22Rv1 (cell line): ENCODE measurements at regions not wholly inside any gene's neighbourhood (a gene's known extent, or its start where the extent isn't known, plus 50 kb on each side); places are given as distances from the start of the nearest gene placed in this dataset.
"Not testable (repeated sequence)": the region's sequence is repeated elsewhere in the genome, so short reads cannot be mapped to it uniquely, and the experiment has no call there.

ENCODE experiments used
- H3K27ac ChIP-seq: fragments of 450-650 bp; 2 replicates; pipeline ENCODE4 v1.5.1; 2017
- ZFX ChIP-seq: fragments of 450-650 bp; IDR thresholded peaks from 2 replicates; pipeline ENCODE4 v1.6.1; 2017; ENCODE audit warnings: antibody characterized with exemption, borderline replicate concordance
- TF ChIP-seq, protein P1 (sequence below): fragments of 450-650 bp; IDR thresholded peaks from 2 replicates; pipeline ENCODE4 v1.5.1; 2017; ENCODE audit warnings: mild to moderate bottlenecking

DNA sequence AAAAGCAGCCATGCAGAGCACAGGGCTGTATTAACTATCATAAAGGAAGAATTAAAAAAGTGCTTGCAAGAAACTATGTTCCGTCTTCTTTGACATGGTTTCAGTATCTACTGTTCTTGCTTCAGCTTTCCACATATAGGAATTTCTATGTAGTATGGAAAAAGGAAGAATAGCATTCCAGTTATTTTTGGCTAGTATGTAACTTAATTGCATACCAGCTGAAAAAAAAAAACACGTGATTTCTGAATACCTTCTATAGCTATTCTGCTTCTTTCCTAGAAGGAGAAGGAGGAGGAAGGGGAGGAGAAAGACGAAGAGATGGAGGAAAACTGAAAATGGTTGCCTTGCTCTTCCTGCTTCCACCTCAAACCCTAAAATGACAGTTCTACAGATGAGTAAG, 619.0 kb downstream of the KCTD12 start:
- TF ChIP-seq ZFX, result no peak
- TF ChIP-seq, protein P1, sequence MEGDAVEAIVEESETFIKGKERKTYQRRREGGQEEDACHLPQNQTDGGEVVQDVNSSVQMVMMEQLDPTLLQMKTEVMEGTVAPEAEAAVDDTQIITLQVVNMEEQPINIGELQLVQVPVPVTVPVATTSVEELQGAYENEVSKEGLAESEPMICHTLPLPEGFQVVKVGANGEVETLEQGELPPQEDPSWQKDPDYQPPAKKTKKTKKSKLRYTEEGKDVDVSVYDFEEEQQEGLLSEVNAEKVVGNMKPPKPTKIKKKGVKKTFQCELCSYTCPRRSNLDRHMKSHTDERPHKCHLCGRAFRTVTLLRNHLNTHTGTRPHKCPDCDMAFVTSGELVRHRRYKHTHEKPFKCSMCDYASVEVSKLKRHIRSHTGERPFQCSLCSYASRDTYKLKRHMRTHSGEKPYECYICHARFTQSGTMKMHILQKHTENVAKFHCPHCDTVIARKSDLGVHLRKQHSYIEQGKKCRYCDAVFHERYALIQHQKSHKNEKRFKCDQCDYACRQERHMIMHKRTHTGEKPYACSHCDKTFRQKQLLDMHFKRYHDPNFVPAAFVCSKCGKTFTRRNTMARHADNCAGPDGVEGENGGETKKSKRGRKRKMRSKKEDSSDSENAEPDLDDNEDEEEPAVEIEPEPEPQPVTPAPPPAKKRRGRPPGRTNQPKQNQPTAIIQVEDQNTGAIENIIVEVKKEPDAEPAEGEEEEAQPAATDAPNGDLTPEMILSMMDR, result no peak
- no peak overlapping the region for H3K27ac ChIP-seq

DNA sequence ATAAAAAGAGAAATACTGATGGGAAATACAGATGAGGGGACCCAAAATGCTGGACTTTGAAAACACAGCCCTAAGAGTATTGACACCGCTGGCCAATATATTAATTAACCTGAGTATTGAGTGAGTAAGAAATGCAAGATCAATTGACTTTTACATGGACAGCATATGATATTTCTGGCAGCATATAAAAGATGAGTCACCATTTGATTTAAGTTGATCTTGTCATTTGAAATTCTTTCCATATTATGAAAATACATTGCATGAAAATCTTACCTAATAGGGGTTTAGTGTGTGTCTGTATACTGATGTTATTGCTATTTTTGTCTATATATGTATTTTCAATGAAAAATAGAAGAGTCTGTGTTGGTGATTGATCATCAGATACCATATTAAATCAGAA, 619.6 kb downstream of the KCTD12 start:
- no peak overlapping the region for H3K27ac ChIP-seq
- TF ChIP-seq, protein P1, result no peak
- no peak for TF ChIP-seq ZFX

DNA sequence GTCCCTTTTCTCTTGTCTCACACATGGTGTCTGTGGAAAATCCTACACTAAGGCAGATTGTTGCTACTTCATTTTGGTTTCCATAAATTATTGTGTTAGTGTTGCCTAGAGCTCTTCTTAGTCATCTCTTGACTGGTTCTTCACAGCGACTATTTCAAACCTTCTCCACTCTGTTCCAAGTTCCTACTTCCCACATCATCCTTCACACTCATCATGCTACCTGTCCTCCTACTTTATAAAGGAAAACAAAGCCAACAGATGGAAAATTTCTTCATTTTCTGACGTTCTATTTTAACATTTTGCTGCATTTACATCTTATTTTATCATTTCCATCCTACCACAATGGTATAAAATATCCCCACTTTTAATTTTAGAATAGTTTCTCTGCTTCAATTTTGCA, 614.1 kb downstream of the LMO7 start:
- no peak for TF ChIP-seq ZFX
- TF ChIP-seq, protein P1, result no peak
- H3K27ac ChIP-seq, result no peak overlapping the region

DNA sequence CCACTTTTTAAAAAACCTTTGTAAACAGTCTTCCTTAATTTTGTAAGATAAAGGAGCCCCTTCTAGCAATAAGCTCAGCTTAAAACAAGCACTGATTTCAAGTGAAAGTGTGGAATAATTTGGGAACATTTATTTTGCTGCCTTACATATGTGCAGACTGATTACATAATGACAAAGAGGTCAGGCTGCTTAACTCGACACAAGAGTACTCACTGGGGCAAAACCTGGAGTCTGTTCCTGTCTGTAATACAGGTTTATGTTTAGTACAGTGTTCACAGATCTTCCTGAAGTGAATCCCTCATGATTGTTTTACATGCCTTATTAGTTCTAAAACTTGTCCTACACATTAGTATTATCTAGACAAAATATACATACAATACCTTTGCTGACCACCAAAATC, 609.8 kb downstream of the LMO7 start:
- no peak overlapping the region for H3K27ac ChIP-seq
- TF ChIP-seq, protein P1, result no peak
- TF ChIP-seq ZFX, result no peak

DNA sequence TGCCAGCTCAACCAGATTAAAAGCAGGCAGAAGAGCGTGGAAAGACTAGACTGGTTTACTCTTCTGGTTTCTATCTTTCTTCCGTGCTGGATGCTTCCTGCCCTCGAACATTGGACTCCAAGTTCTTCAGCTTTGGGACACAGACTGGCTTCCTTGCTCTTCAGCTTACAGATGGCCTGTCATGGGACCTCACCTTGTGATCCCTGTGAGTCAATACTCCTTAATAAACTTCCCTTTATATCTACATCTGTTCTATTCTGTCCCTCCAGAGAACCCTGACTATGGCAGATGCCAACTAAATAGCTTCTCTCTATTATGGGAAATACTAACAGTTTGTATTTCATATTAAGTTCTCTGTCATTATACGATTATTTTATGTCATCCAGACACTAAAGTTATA, 609.1 kb downstream of the LMO7 start:
- no peak overlapping the region for H3K27ac ChIP-seq
- TF ChIP-seq, protein P1, result no peak
- no peak for TF ChIP-seq ZFX

DNA sequence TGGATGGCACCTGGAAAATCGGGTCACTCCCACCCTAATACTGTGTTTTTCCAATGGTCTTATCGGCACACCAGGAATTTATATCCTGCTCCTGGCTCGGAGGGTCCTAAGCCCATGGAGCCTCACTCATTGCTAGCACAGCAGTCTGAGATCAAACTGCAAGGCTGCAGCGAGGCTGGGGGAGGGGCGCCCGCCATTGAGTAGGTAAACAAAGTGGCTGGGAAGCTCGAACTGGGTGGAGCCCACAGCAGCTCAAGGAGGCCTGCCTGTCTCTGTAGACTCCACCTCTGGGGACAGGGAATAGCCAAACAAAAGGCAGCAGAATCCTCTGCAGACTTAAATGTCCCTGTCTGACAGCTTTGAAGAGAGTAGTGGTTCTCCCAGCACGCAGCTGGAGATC, 607.0 kb downstream of the LMO7 start:
- not testable (repeated sequence) for H3K27ac ChIP-seq

DNA sequence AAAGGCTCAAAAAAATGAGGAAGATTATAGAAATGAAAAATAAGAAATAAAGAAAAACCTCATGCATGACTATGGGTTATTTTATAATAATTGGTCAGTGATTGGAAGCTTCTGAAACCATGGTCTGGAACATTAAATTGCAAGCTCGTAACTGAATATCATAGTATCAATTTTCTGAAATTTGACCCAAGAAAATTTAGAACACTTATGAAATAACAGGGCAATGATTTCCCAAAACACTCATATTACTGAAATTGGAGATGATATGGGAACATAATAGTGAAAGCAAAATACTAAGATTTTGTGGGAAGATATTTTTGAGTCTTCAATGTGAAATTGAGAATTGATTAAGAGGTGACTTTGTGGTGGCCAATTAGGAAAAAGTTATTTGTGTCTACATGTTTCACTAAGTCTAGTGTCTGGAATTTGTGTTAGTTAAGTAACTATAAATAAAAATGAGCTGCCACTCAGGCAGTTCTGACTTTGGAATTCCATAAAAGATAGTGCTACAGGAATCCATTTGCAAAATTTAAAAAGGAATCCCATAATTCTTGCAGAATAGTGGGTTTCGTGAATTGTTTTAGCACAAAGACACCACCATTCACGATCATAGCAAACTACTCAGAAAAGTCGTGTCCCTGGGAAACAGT, 603.0 kb downstream of the LMO7 start:
- H3K27ac ChIP-seq, result no peak overlapping the region
- TF ChIP-seq, protein P1, result no peak
- no peak for TF ChIP-seq ZFX
